HepG2 (cell line): ENCODE measurements at regions not wholly inside any gene's neighbourhood (a gene's known extent, or its start where the extent isn't known, plus 50 kb on each side); places are given as distances from the start of the nearest gene placed in this dataset.

Source experiments
- ATAC-seq: fragments of 200-7000 bp; cut with Tn5 transposase; 3 replicates; pipeline ENCODE4 v1.9.1; 2020; ENCODE audit warnings: mild to moderate bottlenecking, moderate library complexity
- BruUV-seq: library from RNA; stranded (reverse); fragments of 400-500 nt; replicated peaks from 2 replicates; lab custom pipeline; 2021; lab: Mats Ljungman, UMichigan
- CTCF ChIA-PET: fragments of 300-600 bp; formaldehyde crosslinking; extraction: SDS; loops from one replicate; lab custom pipeline; 2021; ENCODE audit warnings: low total read pairs, inconsistent platforms, low intra/inter-chr PET ratio; lab: Yijun Ruan, JAX
- POLR2A ChIA-PET: fragments of 350-600 bp; sonication (Branson Sonifier 250); formaldehyde crosslinking; loops from one replicate; lab custom pipeline; 2020; ENCODE audit warnings: antibody characterized with exemption, inconsistent platforms; lab: Yijun Ruan, JAX
- DNase-seq: peaks from one replicate; pipeline ENCODE4 v3.0.0-alpha.2; 2015; ENCODE audit warnings: low spot score
- FAIRE-seq: peaks from 3 replicates; lab custom pipeline; 2011; peaks lifted over from hg19 to GRCh38; lab: Jason Lieb, UNC
- H2AFZ ChIP-seq: one replicate; pipeline ENCODE4 v1.6.1; 2011; ENCODE audit warnings: low read length, inconsistent platforms
- H3K27ac ChIP-seq: fragments of 300-600 bp; 3 replicates; pipeline ENCODE4 v1.8.0; 2011; ENCODE audit warnings: mixed run types, mild to moderate bottlenecking, mixed read lengths, low read length, inconsistent platforms; ENCODE audit not compliant: insufficient read depth; ENCODE audit errors: extremely low read length
- H3K27me3 ChIP-seq, 2 experiments: fragments of 200-600 bp in 1 of 2; 2 replicates in 1 of 2; 3 replicates in 1 of 2; pipeline versions ENCODE4 v1.6.0 to v1.8.0; 2011; ENCODE audit warnings: low read length in 2 of 2, mild to moderate bottlenecking in 2 of 2, moderate library complexity in 2 of 2, inconsistent platforms in 1 of 2; ENCODE audit not compliant: insufficient read depth in 2 of 2, control insufficient read depth in 1 of 2
- H3K36me3 ChIP-seq, 2 experiments: fragments of 200-600 bp in 1 of 2; replicated peaks in 1 of 2; 2 replicates in 1 of 2; 3 replicates in 1 of 2; pipeline versions ENCODE4 v1.5.1 to v1.8.0; 2011; ENCODE audit warnings: low read length in 2 of 2, inconsistent platforms in 1 of 2; ENCODE audit not compliant: insufficient read depth in 2 of 2, control insufficient read depth in 1 of 2
- H3K4me1 ChIP-seq: 2 replicates; pipeline ENCODE4 v1.5.1; 2012; ENCODE audit warnings: low read length, inconsistent platforms; ENCODE audit not compliant: insufficient read depth
- H3K4me2 ChIP-seq: 2 replicates; pipeline ENCODE4 v1.6.0; 2011; ENCODE audit warnings: low read depth, low read length, inconsistent platforms
- H3K4me3 ChIP-seq, 3 experiments: fragments of 200-600 bp in 1 of 3; sonication (generic), shearing (Covaris generic) in 1 of 3; replicated peaks in 1 of 3; 2 replicates each; pipeline ENCODE4 v1.5.1; 2011 to 2016; ENCODE audit warnings: low read length in 3 of 3, inconsistent platforms in 2 of 3, low read depth in 2 of 3, mild to moderate bottlenecking in 2 of 3, control low read depth in 1 of 3, mixed read lengths in 1 of 3; ENCODE audit not compliant: insufficient read depth in 1 of 3
- H3K79me2 ChIP-seq: one replicate; pipeline ENCODE4 v1.6.1; 2011; ENCODE audit warnings: low read length, inconsistent platforms; ENCODE audit not compliant: insufficient read depth
- H3K9ac ChIP-seq: 2 replicates; pipeline ENCODE4 v1.6.0; 2011; ENCODE audit warnings: mild to moderate bottlenecking, low read depth, low read length, inconsistent platforms; ENCODE audit not compliant: insufficient read depth
- H3K9me3 ChIP-seq: 2 replicates; pipeline ENCODE4 v1.5.1; 2012; ENCODE audit warnings: mild to moderate bottlenecking, low read length
- H4K20me1 ChIP-seq: 2 replicates; pipeline ENCODE4 v1.6.0; 2011; ENCODE audit warnings: inconsistent platforms, mild to moderate bottlenecking, low read length, moderate library complexity; ENCODE audit not compliant: insufficient read depth
- BCL6 ChIP-seq: IDR thresholded peaks from 2 replicates; pipeline ENCODE4 v1.6.1; 2016; ENCODE audit warnings: missing genetic modification reagents, missing compliant biosample characterization
- MAFK ChIP-seq, 2 experiments: IDR thresholded peaks in 1 of 2; conservative IDR thresholded peaks in 1 of 2; 2 replicates each; pipeline ENCODE4 v1.6.1; 2011; ENCODE audit warnings: improper control_type of control experiment in 2 of 2, low read length in 2 of 2
- MYC ChIP-seq: sonication (generic); formaldehyde crosslinking; IDR thresholded peaks from 2 replicates; pipeline ENCODE4 v1.9.0; 2021; ENCODE audit warnings: missing genetic modification reagents, borderline replicate concordance
- NBN ChIP-seq: fragments of 450-650 bp; conservative IDR thresholded peaks from 2 replicates; pipeline ENCODE4 v1.6.1; 2017
- SRSF1 ChIP-seq: fragments of 200-400 bp; formaldehyde crosslinking; optimal IDR thresholded peaks from 2 replicates; pipeline ENCODE3; 2017; ENCODE audit warnings: mild to moderate bottlenecking, low read depth, low read length, moderate library complexity
- ZNF329 ChIP-seq: sonication (generic); formaldehyde crosslinking; IDR thresholded peaks from 2 replicates; pipeline ENCODE4 v1.9.0; 2021; ENCODE audit warnings: low read depth, mild to moderate bottlenecking, missing genetic modification reagents
- in situ Hi-C: cut with HindIII; loops from 2 replicates; pipeline ENCODE4 v1.10.0; 2017; ENCODE audit warnings: low pct_unique_long_range_greater_than_20kb; ENCODE audit not compliant: extremely low pct_ligation_motif_present
- intact Hi-C: fragments of 100-400 bp; cut with micrococcal nuclease; formaldehyde crosslinking; loops from one replicate; pipeline ENCODE4 v1.10.0; 2022; ENCODE audit not compliant: unreplicated experiment
- TF ChIP-seq, protein P1 (sequence below): sonication (generic); formaldehyde crosslinking; conservative IDR thresholded peaks from 2 replicates; pipeline ENCODE4 v1.8.0; 2022; ENCODE audit warnings: missing genetic modification reagents
- TF ChIP-seq, protein P2 (sequence below), 2 experiments: sonication (generic) in 1 of 2; formaldehyde crosslinking in 1 of 2; IDR thresholded peaks; 2 replicates each; pipeline versions ENCODE4 v1.6.1 to v1.9.0; 2014 to 2022; ENCODE audit warnings: antibody characterized with exemption in 1 of 2, borderline replicate concordance in 1 of 2, inconsistent platforms in 1 of 2, low read depth in 1 of 2, missing genetic modification reagents in 1 of 2
- TF ChIP-seq, protein P3 (sequence below): sonication (generic); formaldehyde crosslinking; IDR thresholded peaks from 2 replicates; pipeline ENCODE4 v1.5.0; 2020; ENCODE audit warnings: missing genetic modification reagents

DNA sequence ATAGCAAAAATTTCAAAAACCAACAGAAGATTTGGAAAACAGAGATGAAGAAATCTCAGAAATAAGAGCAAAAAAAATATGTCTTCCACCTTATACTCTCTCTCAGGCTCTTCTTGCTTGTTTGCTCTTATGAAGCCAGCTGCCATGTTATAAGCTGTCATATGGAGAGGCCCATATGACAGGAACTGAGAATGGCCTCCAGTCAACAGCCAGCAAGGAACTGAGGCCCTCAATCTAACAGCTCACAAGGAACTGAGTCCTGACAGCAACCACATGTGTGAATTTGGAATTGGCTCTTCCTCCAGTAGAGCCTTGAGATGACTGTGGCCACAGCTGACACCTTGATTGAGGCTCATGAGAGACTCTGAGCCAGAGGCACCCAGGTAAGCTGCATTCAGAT, 51.3 kb upstream of the MAOA start:
- POLR2A ChIA-PET: no interaction called here
- CTCF ChIA-PET: no interaction called here
- no peak overlapping the region for H2AFZ ChIP-seq
- no peak overlapping the region for H3K9ac ChIP-seq
- no peak overlapping the region for H3K4me3 ChIP-seq
- no peaks in the 10 kb centered on the region for H3K36me3 ChIP-seq
- no TSS peak for BruUV-seq
- no peak overlapping the region for H3K4me2 ChIP-seq
- DNase-seq: no peak
- intact Hi-C loops (no loop called here), in situ Hi-C loops (no loop called here)
- H3K27me3 ChIP-seq: no peaks in the 10 kb centered on the region
- no peaks in the 10 kb centered on the region for H3K79me2 ChIP-seq
- H4K20me1 ChIP-seq: no peaks in the 10 kb centered on the region
- H3K27ac ChIP-seq: no peak overlapping the region
- 0 out of 2 replicates have a peak, but pooled peaks cover 7% of the 10 kb centered on the region for H3K4me1 ChIP-seq
- no peak for FAIRE-seq
- no peak for TF ChIP-seq BCL6
- no peak for TF ChIP-seq MYC
- TF ChIP-seq, protein P1, sequence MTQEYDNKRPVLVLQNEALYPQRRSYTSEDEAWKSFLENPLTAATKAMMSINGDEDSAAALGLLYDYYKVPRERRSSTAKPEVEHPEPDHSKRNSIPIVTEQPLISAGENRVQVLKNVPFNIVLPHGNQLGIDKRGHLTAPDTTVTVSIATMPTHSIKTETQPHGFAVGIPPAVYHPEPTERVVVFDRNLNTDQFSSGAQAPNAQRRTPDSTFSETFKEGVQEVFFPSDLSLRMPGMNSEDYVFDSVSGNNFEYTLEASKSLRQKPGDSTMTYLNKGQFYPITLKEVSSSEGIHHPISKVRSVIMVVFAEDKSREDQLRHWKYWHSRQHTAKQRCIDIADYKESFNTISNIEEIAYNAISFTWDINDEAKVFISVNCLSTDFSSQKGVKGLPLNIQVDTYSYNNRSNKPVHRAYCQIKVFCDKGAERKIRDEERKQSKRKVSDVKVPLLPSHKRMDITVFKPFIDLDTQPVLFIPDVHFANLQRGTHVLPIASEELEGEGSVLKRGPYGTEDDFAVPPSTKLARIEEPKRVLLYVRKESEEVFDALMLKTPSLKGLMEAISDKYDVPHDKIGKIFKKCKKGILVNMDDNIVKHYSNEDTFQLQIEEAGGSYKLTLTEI (CRISPR knock-in tag): no peak
- no peak for TF ChIP-seq MAFK (conservative IDR thresholded peaks at IDR 0.05 in 1 of 2, IDR thresholded peaks at IDR 0.05 in 1 of 2; ENCODE audit: low read length in 2 of 2)
- TF ChIP-seq, protein P2, sequence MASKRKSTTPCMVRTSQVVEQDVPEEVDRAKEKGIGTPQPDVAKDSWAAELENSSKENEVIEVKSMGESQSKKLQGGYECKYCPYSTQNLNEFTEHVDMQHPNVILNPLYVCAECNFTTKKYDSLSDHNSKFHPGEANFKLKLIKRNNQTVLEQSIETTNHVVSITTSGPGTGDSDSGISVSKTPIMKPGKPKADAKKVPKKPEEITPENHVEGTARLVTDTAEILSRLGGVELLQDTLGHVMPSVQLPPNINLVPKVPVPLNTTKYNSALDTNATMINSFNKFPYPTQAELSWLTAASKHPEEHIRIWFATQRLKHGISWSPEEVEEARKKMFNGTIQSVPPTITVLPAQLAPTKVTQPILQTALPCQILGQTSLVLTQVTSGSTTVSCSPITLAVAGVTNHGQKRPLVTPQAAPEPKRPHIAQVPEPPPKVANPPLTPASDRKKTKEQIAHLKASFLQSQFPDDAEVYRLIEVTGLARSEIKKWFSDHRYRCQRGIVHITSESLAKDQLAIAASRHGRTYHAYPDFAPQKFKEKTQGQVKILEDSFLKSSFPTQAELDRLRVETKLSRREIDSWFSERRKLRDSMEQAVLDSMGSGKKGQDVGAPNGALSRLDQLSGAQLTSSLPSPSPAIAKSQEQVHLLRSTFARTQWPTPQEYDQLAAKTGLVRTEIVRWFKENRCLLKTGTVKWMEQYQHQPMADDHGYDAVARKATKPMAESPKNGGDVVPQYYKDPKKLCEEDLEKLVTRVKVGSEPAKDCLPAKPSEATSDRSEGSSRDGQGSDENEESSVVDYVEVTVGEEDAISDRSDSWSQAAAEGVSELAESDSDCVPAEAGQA (IDR thresholded peaks at IDR 0.05; ENCODE audit: low read depth): no peak
- TF ChIP-seq, protein P2 (CRISPR knock-in tag; IDR thresholded peaks at IDR 0.05; ENCODE audit: borderline replicate concordance): no peak
- no peak for TF ChIP-seq SRSF1
- TF ChIP-seq, protein P3, sequence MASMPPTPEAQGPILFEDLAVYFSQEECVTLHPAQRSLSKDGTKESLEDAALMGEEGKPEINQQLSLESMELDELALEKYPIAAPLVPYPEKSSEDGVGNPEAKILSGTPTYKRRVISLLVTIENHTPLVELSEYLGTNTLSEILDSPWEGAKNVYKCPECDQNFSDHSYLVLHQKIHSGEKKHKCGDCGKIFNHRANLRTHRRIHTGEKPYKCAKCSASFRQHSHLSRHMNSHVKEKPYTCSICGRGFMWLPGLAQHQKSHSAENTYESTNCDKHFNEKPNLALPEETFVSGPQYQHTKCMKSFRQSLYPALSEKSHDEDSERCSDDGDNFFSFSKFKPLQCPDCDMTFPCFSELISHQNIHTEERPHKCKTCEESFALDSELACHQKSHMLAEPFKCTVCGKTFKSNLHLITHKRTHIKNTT (CRISPR knock-in tag): no peak
- no peak for TF ChIP-seq NBN
- TF ChIP-seq ZNF329 (CRISPR knock-in tag): no peak
- TF ChIP-seq, all 625 proteins: peak for 0
- no peaks in the 10 kb centered on the region for H3K9me3 ChIP-seq
- no peak for ATAC-seq
